ENCODE measurements at regions not wholly inside any gene's neighbourhood (a gene's known extent, or its start where the extent isn't known, plus 50 kb on each side); places are given as distances from the start of the nearest gene placed in this dataset.

GRCh38 chr7:64099656-64100531 is 54.7 kb downstream of the ZNF727 start:
- Mint-ChIP-seq H3K36me3 (ENCODE audit: low read depth) (peaks cover 4% of the 10 kb centered on the region), H3K9me3 (ENCODE audit: low read depth) (peaks cover 22% of the 10 kb centered on the region)

DNA sequence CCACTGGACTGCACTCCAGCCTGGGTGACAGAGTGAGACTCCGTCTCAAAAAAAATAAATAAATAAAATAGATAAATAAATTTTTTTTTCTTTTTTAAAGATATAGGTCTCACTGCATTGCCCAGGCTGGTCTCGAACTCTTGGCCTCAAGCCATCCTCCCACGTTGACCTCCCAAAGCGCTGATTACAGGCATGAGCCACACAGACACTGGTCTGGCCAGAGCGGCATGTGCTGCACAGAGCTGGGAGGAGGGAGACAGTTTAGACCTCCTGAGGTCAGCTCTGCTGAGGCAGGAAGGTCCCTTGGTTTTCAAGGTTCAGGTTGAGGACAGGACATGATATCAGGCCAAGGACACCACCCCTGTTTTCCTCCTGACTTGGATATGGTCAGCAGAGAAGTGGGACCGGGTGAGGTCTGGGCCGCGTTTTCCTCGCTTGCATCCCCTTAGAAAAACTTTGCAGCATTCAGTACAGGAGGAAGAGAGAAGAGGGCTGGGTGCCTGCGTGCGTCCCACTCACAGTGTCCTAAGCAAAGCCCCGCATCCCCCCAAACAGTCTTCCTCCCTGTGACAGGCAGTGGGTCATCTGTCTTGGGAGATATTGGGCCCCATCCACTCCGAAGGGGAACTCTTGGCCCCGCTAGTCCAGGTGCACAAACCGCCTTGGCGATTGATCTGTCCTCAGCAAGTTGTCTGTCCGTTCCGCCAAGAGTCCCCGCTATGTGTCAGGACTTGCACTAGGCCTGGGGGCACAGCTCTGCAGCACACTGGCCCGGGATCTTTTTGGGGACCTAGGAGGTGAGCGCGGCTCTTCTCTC is 56.1 kb downstream of the ZNF727 start:
- Mint-ChIP-seq H3K36me3 (ENCODE audit: low read depth) (peaks cover 4% of the 10 kb centered on the region), H3K4me3 (ENCODE audit: unreplicated experiment) (no peak overlapping the region), H3K27me3 (ENCODE audit: low read depth) (no peaks in the 10 kb centered on the region), H3K27ac (ENCODE audit: unreplicated experiment) (no peak overlapping the region), H3K9me3 (ENCODE audit: low read depth) (peaks cover 16% of the 10 kb centered on the region), H3K4me1 (ENCODE audit: low read depth) (no peaks in the 10 kb centered on the region)
- DNase-seq (ENCODE audit: low spot score) = peak; percentile 74
- TF ChIP-seq, protein P1, sequence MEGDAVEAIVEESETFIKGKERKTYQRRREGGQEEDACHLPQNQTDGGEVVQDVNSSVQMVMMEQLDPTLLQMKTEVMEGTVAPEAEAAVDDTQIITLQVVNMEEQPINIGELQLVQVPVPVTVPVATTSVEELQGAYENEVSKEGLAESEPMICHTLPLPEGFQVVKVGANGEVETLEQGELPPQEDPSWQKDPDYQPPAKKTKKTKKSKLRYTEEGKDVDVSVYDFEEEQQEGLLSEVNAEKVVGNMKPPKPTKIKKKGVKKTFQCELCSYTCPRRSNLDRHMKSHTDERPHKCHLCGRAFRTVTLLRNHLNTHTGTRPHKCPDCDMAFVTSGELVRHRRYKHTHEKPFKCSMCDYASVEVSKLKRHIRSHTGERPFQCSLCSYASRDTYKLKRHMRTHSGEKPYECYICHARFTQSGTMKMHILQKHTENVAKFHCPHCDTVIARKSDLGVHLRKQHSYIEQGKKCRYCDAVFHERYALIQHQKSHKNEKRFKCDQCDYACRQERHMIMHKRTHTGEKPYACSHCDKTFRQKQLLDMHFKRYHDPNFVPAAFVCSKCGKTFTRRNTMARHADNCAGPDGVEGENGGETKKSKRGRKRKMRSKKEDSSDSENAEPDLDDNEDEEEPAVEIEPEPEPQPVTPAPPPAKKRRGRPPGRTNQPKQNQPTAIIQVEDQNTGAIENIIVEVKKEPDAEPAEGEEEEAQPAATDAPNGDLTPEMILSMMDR (IDR thresholded peaks at IDR 0.05) = no peak

More at GRCh38 chr7:64099656-64100531, 54.7 kb downstream of the ZNF727 start:
- TF ChIP-seq, protein P1 (IDR thresholded peaks at IDR 0.05) = no peak
- peak; percentile 87 for DNase-seq (ENCODE audit: low spot score)
- Mint-ChIP-seq H3K27ac (ENCODE audit: unreplicated experiment) (no peak overlapping the region), H3K4me1 (ENCODE audit: low read depth) (no peaks in the 10 kb centered on the region), H3K4me3 (ENCODE audit: unreplicated experiment) (no peak overlapping the region), H3K27me3 (ENCODE audit: low read depth) (no peaks in the 10 kb centered on the region)

DNA sequence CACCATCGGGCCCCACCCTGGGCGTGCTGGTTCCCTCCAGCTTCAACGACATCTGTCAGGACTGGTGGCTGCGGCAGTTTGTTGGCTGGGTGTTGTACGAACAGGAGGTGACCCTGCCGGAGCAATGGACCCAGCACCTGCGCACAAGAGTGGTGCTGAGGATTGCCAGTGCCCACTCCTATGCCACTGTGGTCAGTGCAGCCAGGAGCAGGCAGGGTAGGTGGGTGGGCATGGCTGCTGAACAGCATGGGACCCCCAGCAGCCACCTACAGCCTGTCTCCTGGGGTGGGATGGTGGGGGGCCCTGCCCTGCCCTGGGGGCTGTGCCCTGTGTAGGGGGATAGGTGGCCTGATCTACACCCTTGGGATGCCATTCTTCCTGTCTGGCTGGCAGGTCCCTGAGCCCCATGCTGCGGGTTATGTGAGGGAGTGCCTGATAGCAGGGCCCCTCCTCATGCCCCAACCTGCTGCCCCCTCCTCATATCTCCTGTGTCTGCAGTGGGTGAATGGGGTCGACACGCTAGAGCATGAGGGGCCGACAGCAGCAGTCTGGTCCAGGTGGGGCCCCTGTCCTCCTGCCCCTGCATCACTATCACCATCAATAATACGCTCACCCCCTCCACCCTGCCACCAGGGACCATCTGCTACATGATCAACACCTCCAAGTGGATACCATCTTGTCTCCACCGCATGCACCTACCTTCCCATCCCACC is 56.9 kb downstream of the ZNF727 start:
- TF ChIP-seq, protein P1 (IDR thresholded peaks at IDR 0.05) = no peak
- Mint-ChIP-seq H3K9me3 (ENCODE audit: low read depth) (peaks cover 13% of the 10 kb centered on the region), H3K27ac (ENCODE audit: unreplicated experiment) (no peak overlapping the region), H3K36me3 (ENCODE audit: low read depth) (peaks cover 4% of the 10 kb centered on the region), H3K27me3 (ENCODE audit: low read depth) (no peaks in the 10 kb centered on the region), H3K4me1 (ENCODE audit: low read depth) (no peaks in the 10 kb centered on the region), H3K4me3 (ENCODE audit: unreplicated experiment) (no peak overlapping the region)
- peak; percentile 65 for DNase-seq (ENCODE audit: low spot score)

DNA sequence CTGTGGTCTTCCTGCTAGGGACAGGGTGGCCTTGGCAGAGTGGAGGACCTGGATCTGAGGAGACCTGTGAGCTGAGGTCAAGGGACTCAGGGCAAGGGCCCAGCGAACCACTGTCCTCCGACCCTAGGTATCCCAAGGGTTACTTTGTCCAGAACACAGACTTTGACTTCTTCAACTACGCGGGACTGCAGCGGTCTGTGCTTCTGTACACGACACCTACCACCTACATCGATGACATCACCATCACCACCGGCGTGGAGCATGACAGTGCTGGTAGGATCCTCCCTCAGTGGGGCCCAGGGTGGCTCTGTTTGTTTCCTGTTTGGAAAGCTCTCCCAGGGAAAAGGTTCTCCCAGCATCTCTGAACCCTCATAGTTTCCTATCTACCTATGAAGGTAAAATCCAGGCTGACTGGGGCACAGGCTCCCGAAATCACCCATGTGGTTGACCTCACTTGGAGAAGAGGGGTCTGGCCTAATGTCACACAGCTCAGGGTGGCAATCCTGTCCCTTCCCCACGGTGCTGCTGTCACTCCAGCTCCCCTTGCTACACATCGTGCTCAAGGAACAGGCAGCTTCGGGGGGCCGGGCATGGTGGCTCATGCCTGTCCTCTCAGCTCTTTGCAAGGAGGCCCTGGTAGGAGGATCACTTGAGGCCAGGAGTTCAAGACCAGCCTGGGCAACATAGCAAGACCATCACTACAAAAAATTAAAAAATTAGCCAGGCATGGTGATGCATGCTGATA is 57.6 kb downstream of the ZNF727 start:
- H3K9me3 Mint-ChIP-seq (ENCODE audit: low read depth) = peaks cover 9% of the 10 kb centered on the region
- H3K27me3 Mint-ChIP-seq (ENCODE audit: low read depth) = no peaks in the 10 kb centered on the region
- TF ChIP-seq, protein P1 (IDR thresholded peaks at IDR 0.05) = no peak
- no peaks in the 10 kb centered on the region for H3K4me1 Mint-ChIP-seq (ENCODE audit: low read depth)
- H3K4me3 Mint-ChIP-seq (ENCODE audit: unreplicated experiment) = no peak overlapping the region
- peaks cover 5% of the 10 kb centered on the region for H3K36me3 Mint-ChIP-seq (ENCODE audit: low read depth)
- no peak overlapping the region for H3K27ac Mint-ChIP-seq (ENCODE audit: unreplicated experiment)
- DNase-seq (ENCODE audit: low spot score) = peak; percentile 68
